GM18520 (cell line): ENCODE measurements at regions not wholly inside any gene's neighbourhood (a gene's known extent, or its start where the extent isn't known, plus 50 kb on each side); places are given as distances from the start of the nearest gene placed in this dataset.
A peak's percentile ranks its signal among the peaks of the same experiment; 100 is the strongest.
"Not testable (repeated sequence)": the region's sequence is repeated elsewhere in the genome, so short reads cannot be mapped to it uniquely, and the experiment has no call there.

Source experiments
- ATAC-seq: cut with Tn5 transposase; IDR thresholded peaks from one replicate; pipeline ENCODE4 v1.9.1; 2021; ENCODE audit not compliant: unreplicated experiment

- no peak for ATAC-seq
Observed at GRCh38 chr18:9009703-9010488, 92.6 kb upstream of the NDUFV2 start.

GRCh38 chr18:9011431-9011830 is 91.1 kb upstream of the NDUFV2 start:
- no peak for ATAC-seq

- ATAC-seq = no peak
Observed at GRCh38 chr18:9013926-9014373, 88.5 kb upstream of the NDUFV2 start.

GRCh38 chr18:9015689-9016088 is 86.8 kb upstream of the NDUFV2 start:
- no peak for ATAC-seq

- ATAC-seq = no peak
Observed at GRCh38 chr18:9016633-9017166, 85.8 kb upstream of the NDUFV2 start.

GRCh38 chr18:9017167-9017904 is 85.2 kb upstream of the NDUFV2 start:
- ATAC-seq = peak; percentile 79

GRCh38 chr18:9017905-9018227 is 84.6 kb upstream of the NDUFV2 start:
- ATAC-seq = no peak

- ATAC-seq = no peak
Observed at GRCh38 chr18:9019135-9019534, 83.4 kb upstream of the NDUFV2 start.

GRCh38 chr18:9020221-9020620 is 82.3 kb upstream of the NDUFV2 start:
- no peak for ATAC-seq

GRCh38 chr18:9021458-9021857 is 81.0 kb upstream of the NDUFV2 start:
- no peak for ATAC-seq

- no peak for ATAC-seq
Observed at GRCh38 chr18:9022397-9023155, 79.9 kb upstream of the NDUFV2 start.

GRCh38 chr18:9024031-9024646 is 78.4 kb upstream of the NDUFV2 start:
- not testable (repeated sequence) for ATAC-seq

- ATAC-seq = no peak
Observed at GRCh38 chr18:9025091-9025838, 77.2 kb upstream of the NDUFV2 start.

- no peak for ATAC-seq
Observed at GRCh38 chr18:9029131-9029530, 73.4 kb upstream of the NDUFV2 start.

- no peak for ATAC-seq
Observed at GRCh38 chr18:9032519-9032918, 70.0 kb upstream of the NDUFV2 start.

- no peak for ATAC-seq
Observed at GRCh38 chr18:9038277-9038871, 64.1 kb upstream of the NDUFV2 start.

- no peak for ATAC-seq
Observed at GRCh38 chr18:9039441-9040071, 62.9 kb upstream of the NDUFV2 start.

- no peak for ATAC-seq
Observed at GRCh38 chr18:9042766-9043481, 59.6 kb upstream of the NDUFV2 start.

GRCh38 chr18:9043581-9043980 is 58.9 kb upstream of the NDUFV2 start:
- no peak for ATAC-seq
